ENCODE measurements at regions not wholly inside any gene's neighbourhood (a gene's known extent, or its start where the extent isn't known, plus 50 kb on each side); places are given as distances from the start of the nearest gene placed in this dataset.

DNA sequence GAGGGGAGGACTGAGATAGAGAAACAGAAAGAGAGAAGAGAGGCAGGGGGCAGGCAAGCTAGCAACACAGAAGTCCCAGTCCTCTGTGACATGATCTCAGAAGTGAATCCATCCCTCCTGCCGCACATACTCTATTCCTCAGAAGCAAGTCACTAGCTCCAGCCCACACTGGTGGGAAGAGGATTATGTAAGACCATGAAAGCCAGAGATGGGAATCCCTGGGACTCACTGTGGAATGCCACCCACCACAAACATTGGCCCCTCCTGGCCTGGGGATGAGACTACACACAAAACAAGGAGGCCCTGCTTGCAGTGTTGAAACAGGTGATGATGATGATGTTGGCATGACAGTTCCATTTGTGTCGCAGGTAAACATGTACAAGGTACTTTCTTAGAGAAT is 419.9 kb downstream of the IRS2 start:
- no peak for DNase-seq (ENCODE audit: low spot score)
- no peak for ATAC-seq
- intact Hi-C loops (cut with DNase I): no loop called here

GRCh38 chr13:109363431-109363830 is 423.0 kb downstream of the IRS2 start:
- intact Hi-C loops (cut with DNase I): no loop called here
- DNase-seq (ENCODE audit: low spot score) (no peak), ATAC-seq (no peak)

- DNase-seq (ENCODE audit: low spot score) (no peak), ATAC-seq (no peak)
- intact Hi-C loops (cut with DNase I): no loop called here
Measured at GRCh38 chr13:109362616-109363015, 423.8 kb downstream of the IRS2 start.

- intact Hi-C loops (cut with DNase I): no loop called here
- DNase-seq (ENCODE audit: low spot score) (no peak), ATAC-seq (no peak)
Measured at GRCh38 chr13:109361562-109362289, 424.7 kb downstream of the IRS2 start.

- ATAC-seq (no peak), DNase-seq (ENCODE audit: low spot score) (no peak)
- intact Hi-C loops (cut with DNase I): no loop called here
Measured at GRCh38 chr13:109357751-109358471, 428.5 kb downstream of the IRS2 start.

GRCh38 chr13:109355875-109356434 is 430.4 kb downstream of the IRS2 start:
- ATAC-seq (no peak), DNase-seq (ENCODE audit: low spot score) (no peak)
- intact Hi-C loops (cut with DNase I): no loop called here

- ATAC-seq (no peak), DNase-seq (ENCODE audit: low spot score) (no peak)
- intact Hi-C loops (cut with DNase I): no loop called here
Measured at GRCh38 chr13:109355166-109355565, 431.2 kb downstream of the IRS2 start.

DNA sequence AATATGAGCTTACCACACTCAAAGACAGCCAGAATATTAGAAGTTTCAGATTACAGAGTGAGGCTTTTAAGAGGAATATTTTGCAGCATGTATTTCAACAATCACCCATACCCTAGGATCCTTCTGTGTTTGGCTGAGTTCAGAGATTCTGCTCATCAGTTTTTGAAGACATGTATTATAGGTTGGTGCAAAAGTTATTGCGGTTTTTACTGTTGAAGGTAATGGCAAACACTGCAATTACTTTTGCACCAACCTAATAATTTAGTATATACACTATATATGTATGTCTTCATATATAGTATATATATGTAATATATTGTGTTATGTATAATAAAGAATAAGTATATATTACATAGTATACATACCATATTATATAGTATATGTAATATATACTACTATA is 435.1 kb downstream of the IRS2 start:
- intact Hi-C loops (cut with DNase I): no loop called here

GRCh38 chr13:109348519-109349258 is 437.7 kb downstream of the IRS2 start:
- DNase-seq (ENCODE audit: low spot score): no peak
- ATAC-seq: no peak
- intact Hi-C loops (cut with DNase I): no loop called here

More for the DNA sequence above, 435.1 kb downstream of the IRS2 start:
- DNase-seq (ENCODE audit: low spot score) (no peak), ATAC-seq (no peak)

- no peak for DNase-seq (ENCODE audit: low spot score)
- intact Hi-C loops (cut with DNase I): no loop called here
Measured at GRCh38 chr13:109346060-109346459, 440.3 kb downstream of the IRS2 start.

DNA sequence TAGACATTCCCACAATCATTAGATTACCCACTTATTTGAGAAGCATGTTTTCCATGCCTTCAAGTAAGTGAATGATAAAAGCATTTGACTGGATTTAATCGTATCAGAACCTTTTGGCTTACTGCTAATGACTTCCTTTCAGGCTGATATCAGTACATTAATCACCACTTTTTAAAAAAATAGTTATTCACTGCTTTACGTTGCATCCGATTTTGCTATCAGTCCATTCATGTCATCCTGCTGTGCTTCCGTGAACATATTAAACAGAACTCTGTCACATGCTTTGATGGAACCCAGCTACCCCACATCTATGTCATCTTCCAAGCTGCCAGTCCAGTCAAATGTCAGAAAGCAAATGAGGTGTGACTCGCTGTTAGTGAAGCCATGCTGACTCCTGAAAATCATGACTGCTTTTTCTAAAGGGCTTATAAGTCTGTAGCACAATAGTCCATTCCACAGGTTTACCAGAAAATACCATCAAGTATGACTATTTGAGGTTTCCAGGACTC is 440.9 kb downstream of the IRS2 start:
- intact Hi-C loops (cut with DNase I): no loop called here
- DNase-seq (ENCODE audit: low spot score) (no peak), ATAC-seq (no peak)

More at GRCh38 chr13:109346060-109346459, 440.3 kb downstream of the IRS2 start:
- ATAC-seq: no peak

- ATAC-seq (no peak), DNase-seq (ENCODE audit: low spot score) (no peak)
- intact Hi-C loops (cut with DNase I): no loop called here
Measured at GRCh38 chr13:109344552-109345157, 441.7 kb downstream of the IRS2 start.

DNA sequence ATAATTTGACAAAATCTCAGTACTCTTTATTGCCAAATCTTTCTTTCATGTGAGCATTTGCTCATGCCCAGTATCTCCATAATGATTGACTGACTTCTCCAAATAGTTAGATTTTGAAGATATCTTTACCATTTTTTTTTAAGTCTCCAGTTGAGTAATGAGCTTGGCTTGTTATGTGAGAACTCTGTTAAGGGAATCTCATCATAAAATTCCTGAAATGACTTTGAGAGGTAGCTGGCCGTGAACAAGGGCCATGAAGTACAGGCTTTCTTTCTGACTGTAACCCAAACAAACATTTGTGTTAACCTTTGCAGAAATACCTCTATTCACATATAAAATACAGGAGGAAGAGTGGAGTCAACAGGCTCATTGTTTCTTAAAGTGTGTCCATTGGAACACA is 449.7 kb downstream of the IRS2 start:
- intact Hi-C loops (cut with DNase I): no loop called here
- ATAC-seq (no peak), DNase-seq (ENCODE audit: low spot score) (no peak)

DNA sequence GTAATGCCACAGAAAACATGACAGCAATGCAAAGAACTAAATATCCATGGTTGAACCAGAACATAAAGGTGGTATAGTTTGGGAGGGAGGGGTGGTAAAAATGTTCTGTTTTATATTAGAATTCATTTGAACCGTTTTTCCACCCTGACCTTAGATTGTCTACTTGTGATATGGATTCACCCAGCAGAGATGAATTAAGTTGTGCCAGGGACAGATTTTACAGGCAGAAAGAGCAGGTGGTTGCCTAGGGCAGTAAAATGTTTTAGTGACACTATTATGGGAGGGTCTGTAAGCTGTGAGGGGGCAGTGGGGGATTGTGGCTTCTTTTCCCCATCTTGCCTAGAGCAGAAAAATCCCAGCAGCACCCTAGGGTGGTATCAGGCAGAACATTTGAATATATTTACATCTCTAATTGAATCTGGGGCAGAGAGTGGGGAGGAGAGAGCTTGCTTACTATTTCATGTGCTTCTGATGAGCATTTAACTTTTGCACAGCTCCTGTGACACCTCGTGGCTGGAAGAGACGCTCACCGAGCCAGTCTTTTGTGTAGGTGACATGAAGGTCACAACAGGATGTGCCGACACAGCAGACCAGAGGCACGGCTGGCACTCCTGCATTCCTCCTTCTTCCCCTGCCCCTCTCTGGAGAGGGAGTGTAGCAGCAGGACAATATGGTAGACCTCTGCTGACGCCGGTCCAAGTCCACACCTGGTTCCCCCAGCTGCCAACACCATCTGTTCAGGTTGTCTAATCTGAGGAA is 452.3 kb downstream of the IRS2 start:
- ATAC-seq: no peak
- no peak for DNase-seq (ENCODE audit: low spot score)
- intact Hi-C loops (cut with DNase I): no loop called here

DNA sequence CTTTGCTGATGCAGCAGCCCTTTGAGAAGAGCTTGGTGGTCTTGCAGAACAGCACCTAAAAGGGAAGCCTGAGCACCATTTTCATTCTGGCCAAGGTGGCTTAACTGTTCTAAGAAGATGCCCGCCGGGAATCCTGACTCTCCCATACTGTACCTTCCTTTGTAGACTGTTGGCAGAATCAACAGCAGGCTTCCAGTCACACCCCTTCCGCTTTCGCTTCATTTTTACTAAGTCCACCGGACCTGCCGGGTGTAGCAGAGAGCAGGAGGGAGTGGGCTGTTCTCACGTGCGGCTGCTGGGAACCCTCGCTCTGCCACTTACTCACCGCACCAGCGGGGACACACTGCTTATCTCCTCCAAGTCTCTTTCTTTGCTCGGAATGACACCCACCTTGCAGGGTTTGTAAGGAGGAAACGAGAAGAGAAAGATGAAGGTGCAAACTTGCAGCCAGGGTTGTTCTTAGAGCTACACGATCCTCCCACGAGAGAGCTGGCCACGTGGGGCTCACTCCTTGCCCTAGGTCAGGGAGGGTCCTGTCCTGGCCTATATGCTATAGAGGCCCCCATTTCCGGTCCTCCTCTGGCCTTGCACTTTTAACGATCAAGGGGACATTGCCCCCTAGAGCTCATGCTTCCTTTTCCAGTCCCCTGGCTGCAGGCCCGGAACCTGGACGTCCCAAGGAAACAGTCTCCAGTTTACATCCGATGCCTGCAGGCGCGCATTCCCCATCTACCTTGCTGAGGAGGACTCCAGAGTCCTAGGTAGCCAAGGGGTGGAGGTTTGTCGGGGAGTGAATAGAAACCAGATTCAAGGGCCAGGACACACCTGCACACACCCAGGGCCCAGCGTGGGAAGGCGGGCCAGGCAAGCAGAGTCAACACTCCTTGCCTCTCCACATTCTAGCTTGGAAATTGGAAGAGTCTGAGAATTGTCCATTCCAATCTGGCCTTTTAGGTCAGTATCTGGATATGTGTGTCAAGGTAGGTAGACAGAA is 453.6 kb downstream of the IRS2 start:
- no peak for DNase-seq (ENCODE audit: low spot score)
- intact Hi-C loops (cut with DNase I): no loop called here
- ATAC-seq: no peak

DNA sequence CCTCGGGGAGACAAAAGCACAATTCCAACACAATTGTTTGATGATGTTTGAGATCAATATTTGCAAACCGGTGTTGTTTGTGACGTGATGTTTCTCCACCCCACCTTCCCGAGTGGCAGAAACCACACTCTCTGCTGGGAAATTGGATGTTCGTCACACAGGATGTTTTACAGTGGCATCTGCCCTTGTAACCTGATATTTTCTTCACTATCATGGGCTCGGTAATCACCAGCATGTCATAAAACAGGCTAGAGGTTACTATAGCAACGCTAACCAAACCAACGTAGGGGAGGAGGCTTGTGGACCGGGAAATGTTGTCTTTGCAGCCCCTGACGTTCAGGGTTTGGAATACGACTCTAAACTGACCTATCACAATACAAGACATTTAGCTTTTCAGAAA is 454.5 kb downstream of the IRS2 start:
- DNase-seq (ENCODE audit: low spot score): no peak
- ATAC-seq: no peak
- intact Hi-C loops (cut with DNase I): no loop called here

- DNase-seq (ENCODE audit: low spot score): no peak
Measured at GRCh38 chr13:109331011-109331433, 455.4 kb downstream of the IRS2 start.

More at GRCh38 chr13:109331011-109331433, 455.4 kb downstream of the IRS2 start:
- intact Hi-C loops (cut with DNase I): no loop called here
- ATAC-seq: no peak

Measured in sciatic nerve (tissue), 2 donors.